ENCODE measurements at regions not wholly inside any gene's neighbourhood (a gene's known extent, or its start where the extent isn't known, plus 50 kb on each side); places are given as distances from the start of the nearest gene placed in this dataset.

GRCh38 chr3:13252207-13252606 lies 167.9 kb downstream of the NUP210 start:
- DNase-seq = no peak
- CTCF ChIA-PET = no interaction called here
- TF ChIP-seq CTCF (IDR thresholded peaks at IDR 0.05; ENCODE audit: unreplicated experiment) = no peak
- intact Hi-C loops (cut with micrococcal nuclease; ENCODE audit: unreplicated experiment) = no loop called here
- H3K9me3 Mint-ChIP-seq (ENCODE audit: low read depth, unreplicated experiment) = no peaks in the 10 kb centered on the region
- BruUV-seq (replicated peaks) = no TSS peak
- H3K4me3 Mint-ChIP-seq (ENCODE audit: low read depth, unreplicated experiment) = no peak overlapping the region
- no peak overlapping the region for H3K27ac Mint-ChIP-seq (ENCODE audit: unreplicated experiment)
- H3K36me3 Mint-ChIP-seq (ENCODE audit: insufficient read depth, unreplicated experiment) = no peaks in the 10 kb centered on the region
- peaks cover 86% of the 10 kb centered on the region for H3K27me3 Mint-ChIP-seq (ENCODE audit: unreplicated experiment)
- no peaks in the 10 kb centered on the region for H3K4me1 Mint-ChIP-seq (ENCODE audit: low read depth, unreplicated experiment)

- H3K9me3 Mint-ChIP-seq (ENCODE audit: low read depth, unreplicated experiment) = no peaks in the 10 kb centered on the region
- H3K27ac Mint-ChIP-seq (ENCODE audit: unreplicated experiment) = no peak overlapping the region
- no peaks in the 10 kb centered on the region for H3K4me1 Mint-ChIP-seq (ENCODE audit: low read depth, unreplicated experiment)
- H3K36me3 Mint-ChIP-seq (ENCODE audit: insufficient read depth, unreplicated experiment) = no peaks in the 10 kb centered on the region
- no peak for DNase-seq
- intact Hi-C loops (cut with micrococcal nuclease; ENCODE audit: unreplicated experiment) = no loop called here
- no peak for TF ChIP-seq CTCF (IDR thresholded peaks at IDR 0.05; ENCODE audit: unreplicated experiment)
- CTCF ChIA-PET = interaction anchor here (0.6 kb wide), 1 partner anchor 573 kb away, joined by 5 read pairs; no protein-coding TSS in a partner anchor
- H3K27me3 Mint-ChIP-seq (ENCODE audit: unreplicated experiment) = peaks cover 83% of the 10 kb centered on the region
- BruUV-seq (replicated peaks) = no TSS peak
- no peak overlapping the region for H3K4me3 Mint-ChIP-seq (ENCODE audit: low read depth, unreplicated experiment)
Observed at GRCh38 chr3:13251166-13251903, 168.8 kb downstream of the NUP210 start.

- no peak for DNase-seq
- intact Hi-C loops (cut with micrococcal nuclease; ENCODE audit: unreplicated experiment) = no loop called here
- Mint-ChIP-seq H3K36me3 (ENCODE audit: insufficient read depth, unreplicated experiment) (no peaks in the 10 kb centered on the region), H3K9me3 (ENCODE audit: low read depth, unreplicated experiment) (no peaks in the 10 kb centered on the region), H3K4me1 (ENCODE audit: low read depth, unreplicated experiment) (no peaks in the 10 kb centered on the region), H3K27me3 (ENCODE audit: unreplicated experiment) (peaks cover 68% of the 10 kb centered on the region), H3K4me3 (ENCODE audit: low read depth, unreplicated experiment) (no peak overlapping the region), H3K27ac (ENCODE audit: unreplicated experiment) (no peak overlapping the region)
- TF ChIP-seq CTCF (IDR thresholded peaks at IDR 0.05; ENCODE audit: unreplicated experiment) = no peak
- no TSS peak for BruUV-seq (replicated peaks)
- CTCF ChIA-PET = no interaction called here
Observed at GRCh38 chr3:13249664-13250390, 170.3 kb downstream of the NUP210 start.

- Mint-ChIP-seq H3K9me3 (ENCODE audit: low read depth, unreplicated experiment) (no peaks in the 10 kb centered on the region), H3K36me3 (ENCODE audit: insufficient read depth, unreplicated experiment) (no peaks in the 10 kb centered on the region), H3K27me3 (ENCODE audit: unreplicated experiment) (peaks cover 56% of the 10 kb centered on the region), H3K27ac (ENCODE audit: unreplicated experiment) (no peak overlapping the region), H3K4me1 (ENCODE audit: low read depth, unreplicated experiment) (no peaks in the 10 kb centered on the region), H3K4me3 (ENCODE audit: low read depth, unreplicated experiment) (no peak overlapping the region)
- no peak for TF ChIP-seq CTCF (IDR thresholded peaks at IDR 0.05; ENCODE audit: unreplicated experiment)
- BruUV-seq (replicated peaks) = no TSS peak
- CTCF ChIA-PET = interaction anchor here (0.7 kb wide), 1 partner anchor 1141 kb away, joined by 6 read pairs; no protein-coding TSS in a partner anchor
- intact Hi-C loops (cut with micrococcal nuclease; ENCODE audit: unreplicated experiment) = no loop called here
- DNase-seq = no peak
Observed at GRCh38 chr3:13248640-13249039, 171.5 kb downstream of the NUP210 start.
